Amygdala (tissue), 56 donors: ENCODE measurements at regions not wholly inside any gene's neighbourhood (a gene's known extent, or its start where the extent isn't known, plus 50 kb on each side); places are given as distances from the start of the nearest gene placed in this dataset.

Experiments used
- DNase-seq, 56 donors: peaks; one replicate each; lab custom pipeline; 2025; lab: John Stamatoyannopoulos, UW

GRCh38 chr2:128559533-128560515 is 241.2 kb upstream of the HS6ST1 start:
- no peak for DNase-seq

- no peak for DNase-seq
These were observed 242.1 kb upstream of the HS6ST1 start for GRCh38 chr2:128560718-128561117.

GRCh38 chr2:128562471-128563347 is 244.0 kb upstream of the HS6ST1 start:
- DNase-seq, result peak in 2 of 56 donors; percentile 17 to 71

GRCh38 chr2:128563348-128563687 is 244.7 kb upstream of the HS6ST1 start:
- DNase-seq, result peak in 43 of 56 donors; percentile 8 to 84 (median 52)

GRCh38 chr2:128564131-128564530 is 245.5 kb upstream of the HS6ST1 start:
- no peak for DNase-seq

GRCh38 chr2:128564551-128564950 is 245.9 kb upstream of the HS6ST1 start:
- no peak for DNase-seq

- no peak for DNase-seq
These were observed 246.8 kb upstream of the HS6ST1 start for GRCh38 chr2:128565441-128565840.

GRCh38 chr2:128566671-128567070 is 248.0 kb upstream of the HS6ST1 start:
- no peak for DNase-seq

- no peak for DNase-seq
These were observed 249.4 kb upstream of the HS6ST1 start for GRCh38 chr2:128568106-128568505.

GRCh38 chr2:128573116-128573515 is 254.4 kb upstream of the HS6ST1 start:
- DNase-seq, result no peak

GRCh38 chr2:128573531-128573930 is 254.9 kb upstream of the HS6ST1 start:
- no peak for DNase-seq

GRCh38 chr2:128577141-128577930 is 258.7 kb upstream of the HS6ST1 start:
- peak in 17 of 56 donors; percentile 5 to 49 (median 23) for DNase-seq

- no peak for DNase-seq
These were observed 260.0 kb upstream of the HS6ST1 start for GRCh38 chr2:128578406-128579390.

GRCh38 chr2:128579825-128580224 is 261.2 kb upstream of the HS6ST1 start:
- DNase-seq, result no peak

GRCh38 chr2:128580988-128581848 is 262.6 kb upstream of the HS6ST1 start:
- DNase-seq, result no peak

- no peak for DNase-seq
These were observed 263.2 kb upstream of the HS6ST1 start for GRCh38 chr2:128581849-128582244.

- DNase-seq, result no peak
These were observed 265.7 kb upstream of the HS6ST1 start for GRCh38 chr2:128584296-128584890.

GRCh38 chr2:128585706-128586105 is 267.0 kb upstream of the HS6ST1 start:
- DNase-seq, result no peak
